HCT116 (cell line): ENCODE measurements at regions not wholly inside any gene's neighbourhood (a gene's known extent, or its start where the extent isn't known, plus 50 kb on each side); places are given as distances from the start of the nearest gene placed in this dataset.

Source experiments
- CBX3 ChIP-seq: IDR thresholded peaks from 2 replicates; pipeline ENCODE4 v1.6.1; 2012; ENCODE audit warnings: low read depth
- CTCF ChIP-seq, 3 experiments: fragments of 200-600 bp in 1 of 3; sonication (generic) in 1 of 3; IDR thresholded peaks in 2 of 3; conservative IDR thresholded peaks in 1 of 3; 2 replicates each; pipeline ENCODE4 v1.5.1; 2012 to 2017; ENCODE audit warnings: low read depth in 2 of 3, low read length in 2 of 3, antibody characterized with exemption in 1 of 3, borderline replicate concordance in 1 of 3, control low read depth in 1 of 3, mild to moderate bottlenecking in 1 of 3, mixed read lengths in 1 of 3, mixed run types in 1 of 3, moderate library complexity in 1 of 3; ENCODE audit not compliant: insufficient read depth in 1 of 3
- EGR1 ChIP-seq: IDR thresholded peaks from 2 replicates; pipeline ENCODE4 v1.6.1; 2012; ENCODE audit warnings: low read depth
- EZH2 ChIP-seq: fragments of 200-600 bp; sonication (generic); IDR thresholded peaks from 2 replicates; pipeline ENCODE4 v1.6.1; 2017; ENCODE audit warnings: antibody characterized with exemption, mixed run types
- MAX ChIP-seq: IDR thresholded peaks from 2 replicates; pipeline ENCODE4 v1.6.1; 2012
- POLR2A ChIP-seq: IDR thresholded peaks from 2 replicates; pipeline ENCODE4 v1.7.0; 2011; ENCODE audit warnings: borderline replicate concordance; ENCODE audit not compliant: insufficient read depth, insufficient read length; ENCODE audit errors: extremely low read depth
- POLR2AphosphoS5 ChIP-seq: IDR thresholded peaks from 2 replicates; pipeline ENCODE4 v1.6.1; 2011; ENCODE audit warnings: mild to moderate bottlenecking, low read depth, low read length, moderate library complexity
- REST ChIP-seq: IDR thresholded peaks from 2 replicates; pipeline ENCODE4 v1.6.1; 2012; ENCODE audit warnings: low read depth
- TCF7L2 ChIP-seq: IDR thresholded peaks from 2 replicates; pipeline ENCODE4 v1.7.0; 2011; ENCODE audit warnings: borderline replicate concordance, inconsistent platforms; ENCODE audit not compliant: insufficient read depth, insufficient read length; ENCODE audit errors: extremely low read depth

GRCh38 chrX:125108921-125109320, 210.8 kb upstream of the TEX13C start:
- TF ChIP-seq CTCF (IDR thresholded peaks at IDR 0.05 in 2 of 3, conservative IDR thresholded peaks at IDR 0.05 in 1 of 3; ENCODE audit: borderline replicate concordance in 1 of 3, insufficient read depth in 1 of 3, low read depth in 2 of 3, low read length in 2 of 3) (no peak), CBX3 (no peak), EZH2 (no peak), REST (no peak), POLR2AphosphoS5 (no peak), POLR2A (no peak), TCF7L2 (no peak), MAX (no peak), EGR1 (no peak)
